SK-N-SH treated with all-trans-retinoic acid at 6 μM for 48 hours (cell line): ENCODE measurements at regions not wholly inside any gene's neighbourhood (a gene's known extent, or its start where the extent isn't known, plus 50 kb on each side); places are given as distances from the start of the nearest gene placed in this dataset.

Experiments
- ARNTL ChIP-seq: fragments of 450-650 bp; formaldehyde crosslinking; IDR thresholded peaks from 2 replicates; pipeline ENCODE4 v1.5.0; 2020; ENCODE audit warnings: low read depth, mild to moderate bottlenecking, moderate library complexity, borderline replicate concordance
- ESRRG ChIP-seq: fragments of 250-450 bp; sonication (Bioruptor Pico); IDR thresholded peaks from 2 replicates; pipeline ENCODE4 v1.6.1; 2021; ENCODE audit warnings: mild to moderate bottlenecking
- RARB ChIP-seq: fragments of 250-450 bp; sonication (Bioruptor Pico); IDR thresholded peaks from 2 replicates; pipeline ENCODE4 v1.8.0; 2021; ENCODE audit warnings: mild to moderate bottlenecking, moderate library complexity
- TCF4 ChIP-seq: fragments of 250-450 bp; sonication (Bioruptor Pico); IDR thresholded peaks from 2 replicates; pipeline ENCODE4 v1.8.0; 2021; ENCODE audit warnings: mild to moderate bottlenecking, moderate library complexity, borderline replicate concordance
- ZC3H10 ChIP-seq: fragments of 250-450 bp; sonication (Bioruptor Pico); IDR thresholded peaks from 2 replicates; pipeline ENCODE4 v1.5.1; 2021; ENCODE audit warnings: mild to moderate bottlenecking, moderate library complexity
- ZNF70 ChIP-seq: fragments of 450-650 bp; formaldehyde crosslinking; IDR thresholded peaks from 2 replicates; pipeline ENCODE4 v1.5.0; 2020; ENCODE audit warnings: mild to moderate bottlenecking, moderate library complexity
- TF ChIP-seq, protein P1 (sequence below): fragments of 250-450 bp; sonication (Bioruptor Pico); IDR thresholded peaks from 2 replicates; pipeline ENCODE4 v1.8.0; 2020; ENCODE audit warnings: mild to moderate bottlenecking, moderate library complexity, borderline replicate concordance
- TF ChIP-seq, protein P2 (sequence below): fragments of 250-450 bp; sonication (Bioruptor Pico); IDR thresholded peaks from 2 replicates; pipeline ENCODE4 v1.5.1; 2020; ENCODE audit warnings: low read depth, mild to moderate bottlenecking, moderate library complexity
- TF ChIP-seq, protein P3 (sequence below): fragments of 250-450 bp; sonication (Bioruptor Pico); IDR thresholded peaks from 2 replicates; pipeline ENCODE4 v1.5.1; 2021; ENCODE audit warnings: mild to moderate bottlenecking, moderate library complexity

DNA sequence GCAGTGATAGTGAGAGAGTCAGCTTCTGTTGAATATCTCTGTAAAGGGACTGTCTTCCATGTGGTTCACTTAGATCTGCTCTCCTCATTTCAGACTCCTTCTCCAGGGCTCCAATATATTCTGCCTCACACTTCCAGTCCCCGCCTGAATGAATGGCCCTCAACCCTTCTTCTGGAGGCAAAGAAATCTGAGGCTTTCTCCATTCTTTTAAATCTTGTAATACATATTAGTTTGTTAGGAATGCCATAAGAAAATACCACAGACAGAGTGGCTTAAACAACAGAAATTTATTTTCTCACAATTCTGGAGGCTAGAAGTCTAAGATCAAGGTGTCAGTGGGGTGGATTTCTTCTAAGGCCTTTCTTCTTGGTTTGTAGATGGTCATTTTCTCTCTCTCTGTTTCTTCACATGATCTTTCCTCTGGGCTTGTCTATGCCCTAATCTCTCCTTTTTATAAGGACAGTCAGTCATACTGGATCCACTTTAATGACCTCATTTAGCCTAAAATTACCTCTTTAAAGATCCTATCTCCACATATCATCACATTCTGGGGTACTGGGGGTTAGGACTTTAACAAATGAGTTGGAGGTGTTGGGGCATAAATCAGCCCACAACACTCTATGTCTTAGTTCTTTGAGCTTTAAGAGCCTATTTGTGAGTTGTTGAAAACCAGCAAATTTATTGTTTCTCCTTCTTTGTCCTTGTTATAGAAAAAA is 128.5 kb upstream of the KCNK2 start:
- no peak for TF ChIP-seq ZC3H10 (CRISPR knock-in tag)
- no peak for TF ChIP-seq ZNF70 (CRISPR knock-in tag)
- TF ChIP-seq, protein P1, sequence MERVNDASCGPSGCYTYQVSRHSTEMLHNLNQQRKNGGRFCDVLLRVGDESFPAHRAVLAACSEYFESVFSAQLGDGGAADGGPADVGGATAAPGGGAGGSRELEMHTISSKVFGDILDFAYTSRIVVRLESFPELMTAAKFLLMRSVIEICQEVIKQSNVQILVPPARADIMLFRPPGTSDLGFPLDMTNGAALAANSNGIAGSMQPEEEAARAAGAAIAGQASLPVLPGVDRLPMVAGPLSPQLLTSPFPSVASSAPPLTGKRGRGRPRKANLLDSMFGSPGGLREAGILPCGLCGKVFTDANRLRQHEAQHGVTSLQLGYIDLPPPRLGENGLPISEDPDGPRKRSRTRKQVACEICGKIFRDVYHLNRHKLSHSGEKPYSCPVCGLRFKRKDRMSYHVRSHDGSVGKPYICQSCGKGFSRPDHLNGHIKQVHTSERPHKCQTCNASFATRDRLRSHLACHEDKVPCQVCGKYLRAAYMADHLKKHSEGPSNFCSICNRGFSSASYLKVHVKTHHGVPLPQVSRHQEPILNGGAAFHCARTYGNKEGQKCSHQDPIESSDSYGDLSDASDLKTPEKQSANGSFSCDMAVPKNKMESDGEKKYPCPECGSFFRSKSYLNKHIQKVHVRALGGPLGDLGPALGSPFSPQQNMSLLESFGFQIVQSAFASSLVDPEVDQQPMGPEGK (CRISPR knock-in tag) = no peak
- TF ChIP-seq, protein P2, sequence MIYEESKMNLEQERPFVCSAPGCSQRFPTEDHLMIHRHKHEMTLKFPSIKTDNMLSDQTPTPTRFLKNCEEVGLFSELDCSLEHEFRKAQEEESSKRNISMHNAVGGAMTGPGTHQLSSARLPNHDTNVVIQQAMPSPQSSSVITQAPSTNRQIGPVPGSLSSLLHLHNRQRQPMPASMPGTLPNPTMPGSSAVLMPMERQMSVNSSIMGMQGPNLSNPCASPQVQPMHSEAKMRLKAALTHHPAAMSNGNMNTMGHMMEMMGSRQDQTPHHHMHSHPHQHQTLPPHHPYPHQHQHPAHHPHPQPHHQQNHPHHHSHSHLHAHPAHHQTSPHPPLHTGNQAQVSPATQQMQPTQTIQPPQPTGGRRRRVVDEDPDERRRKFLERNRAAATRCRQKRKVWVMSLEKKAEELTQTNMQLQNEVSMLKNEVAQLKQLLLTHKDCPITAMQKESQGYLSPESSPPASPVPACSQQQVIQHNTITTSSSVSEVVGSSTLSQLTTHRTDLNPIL (CRISPR knock-in tag) = no peak
- TF ChIP-seq, protein P3, sequence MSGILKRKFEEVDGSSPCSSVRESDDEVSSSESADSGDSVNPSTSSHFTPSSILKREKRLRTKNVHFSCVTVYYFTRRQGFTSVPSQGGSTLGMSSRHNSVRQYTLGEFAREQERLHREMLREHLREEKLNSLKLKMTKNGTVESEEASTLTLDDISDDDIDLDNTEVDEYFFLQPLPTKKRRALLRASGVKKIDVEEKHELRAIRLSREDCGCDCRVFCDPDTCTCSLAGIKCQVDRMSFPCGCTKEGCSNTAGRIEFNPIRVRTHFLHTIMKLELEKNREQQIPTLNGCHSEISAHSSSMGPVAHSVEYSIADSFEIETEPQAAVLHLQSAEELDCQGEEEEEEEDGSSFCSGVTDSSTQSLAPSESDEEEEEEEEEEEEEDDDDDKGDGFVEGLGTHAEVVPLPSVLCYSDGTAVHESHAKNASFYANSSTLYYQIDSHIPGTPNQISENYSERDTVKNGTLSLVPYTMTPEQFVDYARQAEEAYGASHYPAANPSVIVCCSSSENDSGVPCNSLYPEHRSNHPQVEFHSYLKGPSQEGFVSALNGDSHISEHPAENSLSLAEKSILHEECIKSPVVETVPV (CRISPR knock-in tag) = no peak
- TF ChIP-seq RARB = no peak
- TF ChIP-seq ARNTL = no peak
- no peak for TF ChIP-seq ESRRG
- no peak for TF ChIP-seq TCF4 (CRISPR knock-in tag)
